PC-9 (cell line): ENCODE measurements at regions not wholly inside any gene's neighbourhood (a gene's known extent, or its start where the extent isn't known, plus 50 kb on each side); places are given as distances from the start of the nearest gene placed in this dataset.

Experiments used
- BruUV-seq: library from RNA; stranded (reverse); fragments of 400-500 nt; replicated peaks from 2 replicates; lab custom pipeline; 2021; lab: Mats Ljungman, UMichigan
- CTCF ChIA-PET: fragments of 300-600 bp; sonication (Branson Sonifier 250); formaldehyde crosslinking; loops from one replicate; lab custom pipeline; 2022; ENCODE audit warnings: antibody characterized with exemption; lab: Charles Lee
- POLR2A ChIA-PET: fragments of 300-600 bp; sonication (Branson Sonifier 250); formaldehyde crosslinking; loops from one replicate; lab custom pipeline; 2022; ENCODE audit warnings: antibody characterized with exemption; ENCODE audit not compliant: unreplicated experiment; lab: Charles Lee
- DNase-seq, 2 experiments: peaks; one replicate each; pipeline versions ENCODE4 v3.0.0 to v3.0.0-alpha.2; 2015 to 2022; ENCODE audit warnings: mixed read lengths in 1 of 2
- H2AFZ ChIP-seq: fragments of 200-600 bp; sonication (generic); 2 replicates; pipeline ENCODE4 v1.8.1; 2017; ENCODE audit warnings: antibody characterized with exemption
- H3F3A ChIP-seq: fragments of 200-600 bp; sonication (generic); 2 replicates; pipeline ENCODE4 v1.8.1; 2017; ENCODE audit warnings: antibody characterized with exemption, mild to moderate bottlenecking, low read depth; ENCODE audit not compliant: insufficient read depth
- H3K27ac ChIP-seq: fragments of 200-600 bp; sonication (generic); 2 replicates; pipeline ENCODE4 v1.6.1; 2016; ENCODE audit warnings: mixed run types
- H3K27me3 ChIP-seq: fragments of 200-600 bp; sonication (generic); 2 replicates; pipeline ENCODE4 v1.6.1; 2016; ENCODE audit warnings: low read depth, mixed run types; ENCODE audit not compliant: insufficient read depth
- H3K36me3 ChIP-seq: fragments of 200-600 bp; sonication (generic); 2 replicates; pipeline ENCODE4 v1.6.1; 2016; ENCODE audit warnings: low read depth, mixed run types
- H3K4me1 ChIP-seq: fragments of 200-600 bp; sonication (generic); replicated peaks from 2 replicates; pipeline ENCODE4 v1.6.1; 2016; ENCODE audit warnings: mixed run types; ENCODE audit not compliant: insufficient read depth
- H3K4me2 ChIP-seq: fragments of 200-600 bp; sonication (generic); 2 replicates; pipeline ENCODE4 v1.6.1; 2017; ENCODE audit warnings: mixed run types
- H3K4me3 ChIP-seq: fragments of 200-600 bp; sonication (generic); 2 replicates; pipeline ENCODE4 v1.6.1; 2016; ENCODE audit warnings: mixed run types
- H3K79me2 ChIP-seq: fragments of 200-600 bp; sonication (generic); 2 replicates; pipeline ENCODE4 v1.6.1; 2017; ENCODE audit warnings: low read depth, mixed run types
- H3K9me2 ChIP-seq: fragments of 200-600 bp; sonication (generic); 2 replicates; pipeline ENCODE4 v1.8.1; 2017; ENCODE audit warnings: mild to moderate bottlenecking; ENCODE audit not compliant: insufficient read depth
- H3K9me3 ChIP-seq: fragments of 200-600 bp; sonication (generic); 2 replicates; pipeline ENCODE4 v1.8.1; 2016; ENCODE audit warnings: low read depth; ENCODE audit not compliant: insufficient read depth
- H4K20me1 ChIP-seq: fragments of 200-600 bp; sonication (generic); 2 replicates; pipeline ENCODE4 v1.8.1; 2017; ENCODE audit not compliant: insufficient read depth
- EZH2 ChIP-seq: fragments of 200-600 bp; sonication (generic); IDR thresholded peaks from 2 replicates; pipeline ENCODE4 v1.8.0; 2017; ENCODE audit warnings: antibody characterized with exemption, low read depth
- intact Hi-C: fragments of 100-400 bp; cut with micrococcal nuclease; formaldehyde crosslinking; loops from one replicate; pipeline ENCODE4 v1.10.0; 2022; ENCODE audit not compliant: unreplicated experiment
- TF ChIP-seq, protein P1 (sequence below): fragments of 200-600 bp; sonication (generic); conservative IDR thresholded peaks from 2 replicates; pipeline ENCODE4 v1.6.1; 2017; ENCODE audit warnings: mixed run types, antibody characterized with exemption, mild to moderate bottlenecking, moderate library complexity

DNA sequence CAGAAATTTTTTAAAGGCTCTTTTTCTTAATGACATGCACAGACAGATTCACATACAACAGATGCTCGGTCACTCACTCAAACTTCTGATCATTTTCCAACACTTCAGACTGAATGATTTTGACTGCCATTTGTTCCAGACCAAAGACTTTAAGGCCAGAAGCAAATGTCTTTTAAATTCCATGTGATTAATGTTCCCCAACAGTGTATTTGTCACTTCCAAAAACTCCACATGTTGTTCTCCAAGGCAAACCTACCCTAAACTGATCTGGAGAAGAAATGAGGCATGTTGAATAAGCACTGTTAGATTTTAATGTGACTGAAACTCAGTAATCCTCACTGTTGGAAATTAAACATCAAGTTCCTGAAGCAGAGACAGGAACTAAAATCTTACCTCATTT is 366.7 kb downstream of the GABRG2 start:
- Histone ChIP-seq H3K36me3 (no peaks in the 10 kb centered on the region), H2AFZ (no peak overlapping the region), H3K79me2 (no peaks in the 10 kb centered on the region), H3F3A (no peaks in the 10 kb centered on the region), H3K27me3 (no peaks in the 10 kb centered on the region), H3K9me3 (no peaks in the 10 kb centered on the region), H3K9me2 (no peaks in the 10 kb centered on the region), H3K27ac (no peak overlapping the region), H3K4me2 (no peak overlapping the region), H4K20me1 (no peaks in the 10 kb centered on the region), H3K4me1 (no peaks in the 10 kb centered on the region), H3K4me3 (no peak overlapping the region)
- CTCF ChIA-PET: no interaction called here
- POLR2A ChIA-PET: interaction anchor here (0.7 kb wide), 1 partner anchor 103 kb away, joined by 4 read pairs; no protein-coding TSS in a partner anchor
- BruUV-seq: no TSS peak
- no peak for TF ChIP-seq EZH2
- TF ChIP-seq, protein P1, sequence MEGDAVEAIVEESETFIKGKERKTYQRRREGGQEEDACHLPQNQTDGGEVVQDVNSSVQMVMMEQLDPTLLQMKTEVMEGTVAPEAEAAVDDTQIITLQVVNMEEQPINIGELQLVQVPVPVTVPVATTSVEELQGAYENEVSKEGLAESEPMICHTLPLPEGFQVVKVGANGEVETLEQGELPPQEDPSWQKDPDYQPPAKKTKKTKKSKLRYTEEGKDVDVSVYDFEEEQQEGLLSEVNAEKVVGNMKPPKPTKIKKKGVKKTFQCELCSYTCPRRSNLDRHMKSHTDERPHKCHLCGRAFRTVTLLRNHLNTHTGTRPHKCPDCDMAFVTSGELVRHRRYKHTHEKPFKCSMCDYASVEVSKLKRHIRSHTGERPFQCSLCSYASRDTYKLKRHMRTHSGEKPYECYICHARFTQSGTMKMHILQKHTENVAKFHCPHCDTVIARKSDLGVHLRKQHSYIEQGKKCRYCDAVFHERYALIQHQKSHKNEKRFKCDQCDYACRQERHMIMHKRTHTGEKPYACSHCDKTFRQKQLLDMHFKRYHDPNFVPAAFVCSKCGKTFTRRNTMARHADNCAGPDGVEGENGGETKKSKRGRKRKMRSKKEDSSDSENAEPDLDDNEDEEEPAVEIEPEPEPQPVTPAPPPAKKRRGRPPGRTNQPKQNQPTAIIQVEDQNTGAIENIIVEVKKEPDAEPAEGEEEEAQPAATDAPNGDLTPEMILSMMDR: no peak
- no peak for DNase-seq
- intact Hi-C loops: no loop called here

DNA sequence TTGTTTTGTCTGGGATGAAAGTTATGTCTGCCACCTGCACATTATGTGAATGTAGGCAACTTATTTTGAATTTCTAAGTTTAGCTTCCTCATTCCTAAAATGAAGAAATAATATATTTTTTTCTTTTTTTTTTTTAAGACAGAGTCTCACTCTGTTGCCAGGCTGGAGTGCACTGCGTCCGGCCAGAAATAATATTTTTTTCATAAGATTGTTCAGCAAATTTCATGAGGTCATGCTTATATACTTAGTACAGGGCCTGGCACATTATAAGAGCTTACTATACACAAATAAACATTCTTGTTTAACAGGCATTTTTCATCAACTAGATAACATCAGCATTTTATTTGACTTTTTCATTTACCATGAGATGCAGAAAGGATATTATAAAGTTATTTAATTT is 368.5 kb downstream of the GABRG2 start:
- TF ChIP-seq, protein P1: no peak
- no peak for TF ChIP-seq EZH2
- intact Hi-C loops: no loop called here
- H3K36me3 ChIP-seq: no peaks in the 10 kb centered on the region
- H3K4me1 ChIP-seq: no peaks in the 10 kb centered on the region
- H3K4me2 ChIP-seq: no peak overlapping the region
- no peaks in the 10 kb centered on the region for H3F3A ChIP-seq
- H3K9me2 ChIP-seq: no peaks in the 10 kb centered on the region
- no peak overlapping the region for H3K4me3 ChIP-seq
- no peaks in the 10 kb centered on the region for H4K20me1 ChIP-seq
- CTCF ChIA-PET: no interaction called here
- no peak for DNase-seq
- H3K9me3 ChIP-seq: no peaks in the 10 kb centered on the region
- H3K27me3 ChIP-seq: no peaks in the 10 kb centered on the region
- POLR2A ChIA-PET: no interaction called here
- BruUV-seq: no TSS peak
- no peak overlapping the region for H3K27ac ChIP-seq
- no peak overlapping the region for H2AFZ ChIP-seq
- no peaks in the 10 kb centered on the region for H3K79me2 ChIP-seq

DNA sequence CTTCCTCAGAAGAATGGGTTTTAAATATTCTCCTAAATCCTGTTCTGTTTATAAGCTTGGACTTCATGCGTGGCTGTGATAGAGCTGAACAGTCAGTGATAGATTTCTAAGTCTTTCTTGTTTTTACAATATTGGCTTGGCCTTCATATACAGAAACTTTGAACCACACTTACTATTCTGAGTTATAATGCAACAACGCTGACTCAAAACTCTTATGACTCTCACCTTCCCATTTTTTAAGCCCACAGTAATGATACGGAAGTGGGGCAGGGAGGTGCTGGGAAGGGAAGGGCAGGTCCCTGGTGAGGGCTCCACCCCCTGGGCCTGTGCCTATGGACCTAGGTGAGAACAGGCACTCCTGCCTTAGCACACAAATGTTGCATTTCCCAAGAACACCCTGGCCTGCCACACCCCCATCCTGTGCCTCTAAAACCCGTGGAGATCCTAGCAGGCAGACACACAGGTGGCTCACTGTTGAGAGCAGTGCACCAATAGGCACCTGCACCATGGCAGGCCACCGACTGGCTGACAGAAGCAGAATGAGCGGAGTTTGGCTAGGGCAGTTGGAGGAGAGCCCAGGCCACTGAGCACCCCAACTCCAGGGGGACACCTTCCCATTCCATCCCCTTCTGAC is 376.7 kb downstream of the GABRG2 start:
- no peaks in the 10 kb centered on the region for H3F3A ChIP-seq
- no peaks in the 10 kb centered on the region for H3K79me2 ChIP-seq
- H2AFZ ChIP-seq: no peak overlapping the region
- ChIA-PET CTCF (no interaction called here), POLR2A (no interaction called here)
- H3K4me1 ChIP-seq: no peaks in the 10 kb centered on the region
- TF ChIP-seq EZH2: no peak
- TF ChIP-seq, protein P1: no peak
- H3K4me3 ChIP-seq: no peak overlapping the region
- no peaks in the 10 kb centered on the region for H3K36me3 ChIP-seq
- H3K27ac ChIP-seq: no peak overlapping the region
- no peaks in the 10 kb centered on the region for H3K27me3 ChIP-seq
- BruUV-seq: no TSS peak
- H3K9me3 ChIP-seq: no peaks in the 10 kb centered on the region
- H3K9me2 ChIP-seq: no peaks in the 10 kb centered on the region
- no peak for DNase-seq
- intact Hi-C loops: no loop called here
- no peaks in the 10 kb centered on the region for H4K20me1 ChIP-seq
- no peak overlapping the region for H3K4me2 ChIP-seq
